ENCODE measurements at regions not wholly inside any gene's neighbourhood (a gene's known extent, or its start where the extent isn't known, plus 50 kb on each side); places are given as distances from the start of the nearest gene placed in this dataset.

- CTCF ChIA-PET: no interaction called here
- Histone ChIP-seq H3K4me1 (ENCODE audit: insufficient read depth, low read length, poor library complexity, severe bottlenecking) (no peaks in the 10 kb centered on the region), H3K27ac (ENCODE audit: low read depth, low read length, poor library complexity, severe bottlenecking) (no peak overlapping the region), H3K4me3 (ENCODE audit: low read depth, low read length, poor library complexity, severe bottlenecking) (no peak overlapping the region), H3K36me3 (ENCODE audit: insufficient read depth, low read length, poor library complexity, severe bottlenecking) (no peaks in the 10 kb centered on the region), H3K9me3 (ENCODE audit: low read depth, low read length, poor library complexity, severe bottlenecking) (no peaks in the 10 kb centered on the region), H3K27me3 (replicated peaks; ENCODE audit: insufficient read depth, low read depth, low read length, poor library complexity) (peaks cover 37% of the 10 kb centered on the region)
- intact Hi-C loops (cut with micrococcal nuclease; ENCODE audit: unreplicated experiment): no loop called here
- POLR2A ChIA-PET (ENCODE audit: low non-redundant PET): no interaction called here
- TF ChIP-seq CTCF (conservative IDR thresholded peaks at IDR 0.05; ENCODE audit: low read depth, low read length) (no peak), EZH2 (IDR thresholded peaks at IDR 0.05; ENCODE audit: borderline replicate concordance, low read depth, low read length, poor library complexity, severe bottlenecking) (no peak)
- BruUV-seq (replicated peaks): no TSS peak
- no peak for DNase-seq (ENCODE audit: low spot score)
Observed at GRCh38 chr4:151558496-151559113, 149.6 kb downstream of the FHIP1A start.

GRCh38 chr4:151559595-151559994 lies 150.6 kb downstream of the FHIP1A start:
- TF ChIP-seq CTCF (conservative IDR thresholded peaks at IDR 0.05; ENCODE audit: low read depth, low read length) (no peak), EZH2 (IDR thresholded peaks at IDR 0.05; ENCODE audit: borderline replicate concordance, low read depth, low read length, poor library complexity, severe bottlenecking) (no peak)
- no peak for DNase-seq (ENCODE audit: low spot score)
- no peaks in the 10 kb centered on the region for H3K36me3 ChIP-seq (ENCODE audit: insufficient read depth, low read length, poor library complexity, severe bottlenecking)
- peaks cover 30% of the 10 kb centered on the region for H3K27me3 ChIP-seq (replicated peaks; ENCODE audit: insufficient read depth, low read depth, low read length, poor library complexity)
- CTCF ChIA-PET: no interaction called here
- no peaks in the 10 kb centered on the region for H3K4me1 ChIP-seq (ENCODE audit: insufficient read depth, low read length, poor library complexity, severe bottlenecking)
- no peaks in the 10 kb centered on the region for H3K9me3 ChIP-seq (ENCODE audit: low read depth, low read length, poor library complexity, severe bottlenecking)
- H3K4me3 ChIP-seq (ENCODE audit: low read depth, low read length, poor library complexity, severe bottlenecking): no peak overlapping the region
- H3K27ac ChIP-seq (ENCODE audit: low read depth, low read length, poor library complexity, severe bottlenecking): no peak overlapping the region
- POLR2A ChIA-PET (ENCODE audit: low non-redundant PET): no interaction called here
- BruUV-seq (replicated peaks): no TSS peak
- intact Hi-C loops (cut with micrococcal nuclease; ENCODE audit: unreplicated experiment): no loop called here

GRCh38 chr4:151561551-151562256 lies 152.7 kb downstream of the FHIP1A start:
- no peak overlapping the region for H3K4me3 ChIP-seq (ENCODE audit: low read depth, low read length, poor library complexity, severe bottlenecking)
- no peaks in the 10 kb centered on the region for H3K9me3 ChIP-seq (ENCODE audit: low read depth, low read length, poor library complexity, severe bottlenecking)
- TF ChIP-seq EZH2 (IDR thresholded peaks at IDR 0.05; ENCODE audit: borderline replicate concordance, low read depth, low read length, poor library complexity, severe bottlenecking): no peak
- no peak for TF ChIP-seq CTCF (conservative IDR thresholded peaks at IDR 0.05; ENCODE audit: low read depth, low read length)
- peaks cover 27% of the 10 kb centered on the region for H3K27me3 ChIP-seq (replicated peaks; ENCODE audit: insufficient read depth, low read depth, low read length, poor library complexity)
- H3K4me1 ChIP-seq (ENCODE audit: insufficient read depth, low read length, poor library complexity, severe bottlenecking): no peaks in the 10 kb centered on the region
- no peaks in the 10 kb centered on the region for H3K36me3 ChIP-seq (ENCODE audit: insufficient read depth, low read length, poor library complexity, severe bottlenecking)
- H3K27ac ChIP-seq (ENCODE audit: low read depth, low read length, poor library complexity, severe bottlenecking): no peak overlapping the region
- DNase-seq (ENCODE audit: low spot score): no peak
- intact Hi-C loops (cut with micrococcal nuclease; ENCODE audit: unreplicated experiment): no loop called here
- ChIA-PET CTCF (no interaction called here), POLR2A (ENCODE audit: low non-redundant PET) (no interaction called here)
- no TSS peak for BruUV-seq (replicated peaks)

Data from A673 (cell line).